H9 (cell line): ENCODE measurements at regions not wholly inside any gene's neighbourhood (a gene's known extent, or its start where the extent isn't known, plus 50 kb on each side); places are given as distances from the start of the nearest gene placed in this dataset.
"Not testable (repeated sequence)": the region's sequence is repeated elsewhere in the genome, so short reads cannot be mapped to it uniquely, and the experiment has no call there.

ENCODE experiments used
- DNase-seq: peaks from one replicate; pipeline ENCODE4 v3.0.0-alpha.2; 2017
- H2AFZ ChIP-seq: one replicate; pipeline ENCODE4 v1.6.1; 2013; ENCODE audit warnings: mild to moderate bottlenecking, low read length, control low read depth, moderate library complexity
- H2AK5ac ChIP-seq: 2 replicates; pipeline ENCODE4 v1.6.1; 2013; ENCODE audit warnings: low read length, control low read depth, mixed read lengths; ENCODE audit not compliant: insufficient read length
- H2BK120ac ChIP-seq: one replicate; pipeline ENCODE4 v1.6.1; 2013; ENCODE audit warnings: low read depth, mild to moderate bottlenecking, low read length, control low read depth, inconsistent platforms; ENCODE audit not compliant: poor library complexity, severe bottlenecking
- H2BK12ac ChIP-seq: 2 replicates; pipeline ENCODE4 v1.6.1; 2013; ENCODE audit warnings: low read length, control low read depth, mixed read lengths, low read depth; ENCODE audit not compliant: insufficient read length
- H2BK15ac ChIP-seq: 2 replicates; pipeline ENCODE4 v1.6.1; 2013; ENCODE audit warnings: low read depth, low read length, control low read depth
- H2BK20ac ChIP-seq: one replicate; pipeline ENCODE4 v1.6.1; 2013; ENCODE audit warnings: low read depth, mild to moderate bottlenecking, low read length, control low read depth, inconsistent platforms; ENCODE audit not compliant: poor library complexity, severe bottlenecking
- H2BK5ac ChIP-seq: 2 replicates; pipeline ENCODE4 v1.6.1; 2013; ENCODE audit warnings: low read length, control low read depth, mixed read lengths; ENCODE audit not compliant: insufficient read length
- H3K14ac ChIP-seq: 2 replicates; pipeline ENCODE4 v1.6.1; 2013; ENCODE audit warnings: low read length, control low read depth; ENCODE audit not compliant: insufficient read depth
- H3K18ac ChIP-seq: 2 replicates; pipeline ENCODE4 v1.6.1; 2013; ENCODE audit warnings: low read depth, mild to moderate bottlenecking, mixed read lengths, low read length, control low read depth; ENCODE audit not compliant: insufficient read length
- H3K23ac ChIP-seq: 2 replicates; pipeline ENCODE4 v1.6.1; 2013; ENCODE audit warnings: low read length, control low read depth, mixed read lengths, low read depth; ENCODE audit not compliant: insufficient read length
- H3K23me2 ChIP-seq: 2 replicates; pipeline ENCODE4 v1.6.1; 2013; ENCODE audit warnings: low read depth, mild to moderate bottlenecking, mixed read lengths, low read length, control low read depth; ENCODE audit not compliant: insufficient read length, poor library complexity, severe bottlenecking
- H3K27ac ChIP-seq: 2 replicates; pipeline ENCODE4 v1.5.1; 2013; ENCODE audit warnings: low read length, control low read depth, mixed read lengths, low read depth; ENCODE audit not compliant: insufficient read length
- H3K27me3 ChIP-seq: 2 replicates; pipeline ENCODE4 v1.6.1; 2013; ENCODE audit warnings: low read length, control low read depth, inconsistent platforms; ENCODE audit not compliant: insufficient read depth
- H3K4ac ChIP-seq: 2 replicates; pipeline ENCODE4 v1.6.1; 2013; ENCODE audit warnings: low read depth, mild to moderate bottlenecking, control low read depth, inconsistent platforms, low read length, moderate library complexity
- H3K4me1 ChIP-seq: 2 replicates; pipeline ENCODE4 v1.6.1; 2013; ENCODE audit warnings: low read length, control low read depth, inconsistent platforms; ENCODE audit not compliant: insufficient read depth
- H3K4me2 ChIP-seq: 2 replicates; pipeline ENCODE4 v1.6.1; 2013; ENCODE audit warnings: low read length, control low read depth, mixed read lengths; ENCODE audit not compliant: insufficient read length, insufficient read depth
- H3K56ac ChIP-seq: 2 replicates; pipeline ENCODE4 v1.6.1; 2013; ENCODE audit warnings: low read depth, mild to moderate bottlenecking, mixed read lengths, low read length, control low read depth; ENCODE audit not compliant: insufficient read length
- H3K79me1 ChIP-seq: 2 replicates; pipeline ENCODE4 v1.6.1; 2013; ENCODE audit warnings: low read depth, mild to moderate bottlenecking, moderate library complexity, low read length, control low read depth, inconsistent platforms; ENCODE audit not compliant: insufficient read depth, poor library complexity, severe bottlenecking
- H3K79me2 ChIP-seq: 2 replicates; pipeline ENCODE4 v1.6.1; 2013; ENCODE audit warnings: low read length, control low read depth, inconsistent platforms; ENCODE audit not compliant: insufficient read depth
- H3K9ac ChIP-seq: 2 replicates; pipeline ENCODE4 v1.6.1; 2013; ENCODE audit warnings: low read length, control low read depth, mixed read lengths; ENCODE audit not compliant: insufficient read length; ENCODE audit errors: extremely low read depth
- H3K9me3 ChIP-seq: one replicate; pipeline ENCODE4 v1.6.1; 2013; ENCODE audit warnings: low read depth, low read length, inconsistent platforms; ENCODE audit not compliant: control insufficient read depth
- H3T11ph ChIP-seq: one replicate; pipeline ENCODE4 v1.6.1; 2013; ENCODE audit warnings: mild to moderate bottlenecking, low read length, control low read depth, inconsistent platforms
- H4K20me1 ChIP-seq: one replicate; pipeline ENCODE4 v1.6.1; 2013; ENCODE audit not compliant: control insufficient read depth, insufficient read length, insufficient read depth
- H4K5ac ChIP-seq: 2 replicates; pipeline ENCODE4 v1.6.1; 2013; ENCODE audit warnings: low read depth, mild to moderate bottlenecking, mixed read lengths, low read length, control low read depth; ENCODE audit not compliant: insufficient read length
- H4K8ac ChIP-seq: replicated peaks from 2 replicates; pipeline ENCODE4 v1.6.1; 2013; ENCODE audit warnings: low read length, control low read depth, mixed read lengths, low read depth; ENCODE audit not compliant: insufficient read length
- H4K91ac ChIP-seq: 2 replicates; pipeline ENCODE4 v1.6.1; 2013; ENCODE audit warnings: low read depth, mild to moderate bottlenecking, moderate library complexity, mixed read lengths, low read length, control low read depth; ENCODE audit not compliant: insufficient read length
- H3K27ac Mint-ChIP-seq, 3 experiments: 2 replicates in 2 of 3; 3 replicates in 1 of 3; pipeline ENCODE4 v1.8.0; 2020 to 2021; ENCODE audit warnings: mixed read lengths in 3 of 3, mild to moderate bottlenecking in 1 of 3, moderate library complexity in 1 of 3
- H3K27me3 Mint-ChIP-seq: 2 replicates; pipeline ENCODE4 v1.8.0; 2021; ENCODE audit warnings: low read depth, mild to moderate bottlenecking, moderate library complexity, mixed read lengths
- H3K36me3 Mint-ChIP-seq, 3 experiments: 2 replicates in 2 of 3; 3 replicates in 1 of 3; pipeline ENCODE4 v1.8.0; 2020 to 2021; ENCODE audit warnings: low read depth in 3 of 3, mixed read lengths in 3 of 3; ENCODE audit not compliant: insufficient read depth in 1 of 3
- H3K4me1 Mint-ChIP-seq, 2 experiments: 2 replicates each; pipeline ENCODE4 v1.8.0; 2020; ENCODE audit warnings: mixed read lengths in 2 of 2
- H3K4me3 Mint-ChIP-seq, 2 experiments: 2 replicates in 1 of 2; 3 replicates in 1 of 2; pipeline ENCODE4 v1.8.0; 2020 to 2021; ENCODE audit warnings: mild to moderate bottlenecking in 2 of 2, mixed read lengths in 2 of 2, moderate library complexity in 1 of 2
- H3K9me3 Mint-ChIP-seq, 2 experiments: 2 replicates in 1 of 2; 3 replicates in 1 of 2; pipeline ENCODE4 v1.8.0; 2020; ENCODE audit warnings: mild to moderate bottlenecking in 2 of 2, mixed read lengths in 2 of 2, moderate library complexity in 1 of 2
- WGBS: extraction: QIAGEN DNeasy Blood & Tissue Kit; methylation state at CpG from one replicate; pipeline ENCODE4 v1.1.7; 2013; ENCODE audit warnings: missing lambda C conversion rate, low lambda C conversion rate, mixed read lengths; ENCODE audit not compliant: insufficient read length; ENCODE audit errors: extremely low coverage; 5-methylcytosine and 5-hydroxymethylcytosine counted together
- TF ChIP-seq, protein P1 (sequence below): fragments of 200-600 bp; sonication (generic); conservative IDR thresholded peaks from 3 replicates; pipeline ENCODE4 v1.8.0; 2021; ENCODE audit warnings: antibody characterized with exemption, mild to moderate bottlenecking

DNA sequence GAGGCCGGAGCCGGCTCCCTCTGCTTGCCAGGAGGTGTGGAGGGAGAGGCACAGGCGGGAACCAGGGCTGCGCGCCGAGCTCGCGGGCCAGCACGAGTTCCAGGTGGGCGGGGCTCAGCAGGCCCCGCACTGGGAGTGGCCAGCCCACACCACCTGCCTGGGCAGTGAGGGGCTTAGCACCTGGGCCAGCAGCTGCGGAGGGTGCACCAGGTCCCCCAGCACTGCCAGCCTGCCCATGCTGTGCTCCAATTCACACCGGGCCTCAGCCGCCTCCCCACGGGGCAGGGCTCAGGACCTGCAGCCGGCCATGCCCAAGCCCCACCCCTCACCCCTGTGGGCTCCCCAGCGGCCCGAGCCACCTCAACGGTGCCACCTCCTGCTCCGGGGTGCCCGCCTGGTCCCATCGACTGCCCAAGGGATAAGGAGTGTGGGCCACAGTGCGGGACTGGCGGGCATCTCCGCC lies 72.4 kb upstream of the PPP2R5C start:
- Histone ChIP-seq H3K9me3 (no peaks in the 10 kb centered on the region), H3K23ac (no peak overlapping the region), H3K27ac (no peak overlapping the region), H2BK12ac (no peak overlapping the region), H3K27me3 (peaks cover 14% of the 10 kb centered on the region; the same call in 1 of the 2 replicates), H3K4me1 (no peaks in the 10 kb centered on the region; the same call in 1 of the 2 replicates), H4K91ac (no peak overlapping the region), H3K79me1 (no peaks in the 10 kb centered on the region), H3K4ac (no peak overlapping the region), H3K56ac (no peak overlapping the region), H2BK15ac (no peak overlapping the region), H3K4me2 (no peak overlapping the region), H2BK5ac (no peak overlapping the region), H4K8ac (no peak overlapping the region), H2AK5ac (no peak overlapping the region), H2BK120ac (no peak overlapping the region), H2AFZ (no peak overlapping the region), H3T11ph (no peak overlapping the region), H3K23me2 (no peaks in the 10 kb centered on the region), H3K79me2 (no peaks in the 10 kb centered on the region), H4K5ac (no peak overlapping the region), H3K9ac (no peak overlapping the region), H3K18ac (no peak overlapping the region), H4K20me1 (no peaks in the 10 kb centered on the region), H2BK20ac (no peak overlapping the region), H3K14ac (no peak overlapping the region)
- Mint-ChIP-seq H3K27me3 (peaks cover 81% of the 10 kb centered on the region), H3K36me3 (peaks cover 0 to 4% (median 0%) of the 10 kb centered on the region in 3 experiments; a peak in 3 of 7 replicates), H3K4me1 (peaks cover 11 to 13% of the 10 kb centered on the region in 2 experiments), H3K4me3 (no peak overlapping the region), H3K9me3 (peaks cover 10 to 11% of the 10 kb centered on the region in 2 experiments), H3K27ac (no peak overlapping the region)
- no peak for DNase-seq
- TF ChIP-seq, protein P1, sequence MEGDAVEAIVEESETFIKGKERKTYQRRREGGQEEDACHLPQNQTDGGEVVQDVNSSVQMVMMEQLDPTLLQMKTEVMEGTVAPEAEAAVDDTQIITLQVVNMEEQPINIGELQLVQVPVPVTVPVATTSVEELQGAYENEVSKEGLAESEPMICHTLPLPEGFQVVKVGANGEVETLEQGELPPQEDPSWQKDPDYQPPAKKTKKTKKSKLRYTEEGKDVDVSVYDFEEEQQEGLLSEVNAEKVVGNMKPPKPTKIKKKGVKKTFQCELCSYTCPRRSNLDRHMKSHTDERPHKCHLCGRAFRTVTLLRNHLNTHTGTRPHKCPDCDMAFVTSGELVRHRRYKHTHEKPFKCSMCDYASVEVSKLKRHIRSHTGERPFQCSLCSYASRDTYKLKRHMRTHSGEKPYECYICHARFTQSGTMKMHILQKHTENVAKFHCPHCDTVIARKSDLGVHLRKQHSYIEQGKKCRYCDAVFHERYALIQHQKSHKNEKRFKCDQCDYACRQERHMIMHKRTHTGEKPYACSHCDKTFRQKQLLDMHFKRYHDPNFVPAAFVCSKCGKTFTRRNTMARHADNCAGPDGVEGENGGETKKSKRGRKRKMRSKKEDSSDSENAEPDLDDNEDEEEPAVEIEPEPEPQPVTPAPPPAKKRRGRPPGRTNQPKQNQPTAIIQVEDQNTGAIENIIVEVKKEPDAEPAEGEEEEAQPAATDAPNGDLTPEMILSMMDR: no peak
- WGBS: no CpG with 5 or more reads among the region's 25 CpGs

DNA sequence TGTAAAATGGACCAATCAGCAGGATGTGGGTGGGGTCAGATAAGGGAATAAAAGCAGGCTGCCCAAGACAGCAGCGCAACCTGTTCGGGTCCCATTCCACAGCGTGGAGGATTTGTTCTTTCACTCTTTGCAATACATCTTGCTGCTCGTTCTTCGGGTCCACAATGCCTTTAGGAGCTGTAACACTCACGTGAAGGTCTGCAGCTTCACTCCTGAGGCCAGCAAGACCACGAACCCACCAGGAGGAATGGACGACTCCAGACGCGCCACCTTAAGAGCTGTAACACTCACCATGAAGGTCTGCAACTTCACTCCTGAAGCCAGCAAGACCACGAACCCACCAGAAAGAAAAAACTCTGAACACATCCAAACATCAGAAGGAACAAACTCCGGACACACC lies 71.5 kb upstream of the PPP2R5C start:
- not testable (repeated sequence) for H3K4ac ChIP-seq, H3K4me1 Mint-ChIP-seq, H4K8ac ChIP-seq, H4K5ac ChIP-seq, H3K56ac ChIP-seq, H3K79me1 ChIP-seq, H2BK120ac ChIP-seq, H3K9ac ChIP-seq, H3K23ac ChIP-seq, H2AFZ ChIP-seq, H3K9me3 ChIP-seq, H2BK5ac ChIP-seq, H3K27ac Mint-ChIP-seq, H3K4me2 ChIP-seq, H2BK15ac ChIP-seq, H2AK5ac ChIP-seq, H3K14ac ChIP-seq, H3K18ac ChIP-seq, H3K27me3 ChIP-seq, H3K23me2 ChIP-seq, H4K91ac ChIP-seq, H3K27ac ChIP-seq, DNase-seq, H3T11ph ChIP-seq, H3K4me1 ChIP-seq, H2BK20ac ChIP-seq, H2BK12ac ChIP-seq, H3K4me3 Mint-ChIP-seq, H4K20me1 ChIP-seq, H3K79me2 ChIP-seq, H3K36me3 Mint-ChIP-seq
- peaks cover 10 to 11% of the 10 kb centered on the region in 2 experiments for H3K9me3 Mint-ChIP-seq
- WGBS: no CpG with 5 or more reads among the region's 12 CpGs
- H3K27me3 Mint-ChIP-seq: peaks cover 73% of the 10 kb centered on the region
